Type B pancreatic cell (in vitro differentiated cells): ENCODE measurements at regions not wholly inside any gene's neighbourhood (a gene's known extent, or its start where the extent isn't known, plus 50 kb on each side); places are given as distances from the start of the nearest gene placed in this dataset.
A peak's percentile ranks its signal among the peaks of the same experiment; 100 is the strongest.

ENCODE experiments used
- DNase-seq: peaks from one replicate; pipeline ENCODE4 v3.0.0; 2021; ENCODE audit warnings: mixed read lengths; ENCODE audit not compliant: unreplicated experiment; ENCODE audit errors: extremely low spot score
- H3K27ac Mint-ChIP-seq: 2 replicates; pipeline ENCODE4 v1.8.0; 2021; ENCODE audit warnings: mild to moderate bottlenecking, mixed read lengths
- H3K27me3 Mint-ChIP-seq: 2 replicates; pipeline ENCODE4 v1.8.0; 2021; ENCODE audit warnings: mixed read lengths
- H3K36me3 Mint-ChIP-seq: 2 replicates; pipeline ENCODE4 v1.8.0; 2021; ENCODE audit warnings: mixed read lengths
- H3K4me1 Mint-ChIP-seq: one replicate; pipeline ENCODE4 v1.8.0; 2021; ENCODE audit warnings: mixed read lengths; ENCODE audit not compliant: unreplicated experiment
- H3K4me3 Mint-ChIP-seq: 2 replicates; pipeline ENCODE4 v1.8.0; 2021; ENCODE audit warnings: mild to moderate bottlenecking, mixed read lengths
- H3K9me3 Mint-ChIP-seq: 2 replicates; pipeline ENCODE4 v1.8.0; 2021; ENCODE audit warnings: mixed read lengths
- CTCF ChIP-seq: fragments of 200-600 bp; sonication (generic); conservative IDR thresholded peaks from 2 replicates; pipeline ENCODE4 v1.5.0; 2021; ENCODE audit warnings: antibody characterized with exemption, mild to moderate bottlenecking

- Mint-ChIP-seq H3K4me1 (peaks cover 15% of the 10 kb centered on the region), H3K36me3 (no peaks in the 10 kb centered on the region), H3K4me3 (no peak overlapping the region), H3K27me3 (peaks cover 31% of the 10 kb centered on the region), H3K9me3 (no peaks in the 10 kb centered on the region), H3K27ac (no peak overlapping the region)
- TF ChIP-seq CTCF, result no peak
- no peak for DNase-seq
These were observed 281.1 kb downstream of the ZNF516 start for GRCh38 chr18:76213991-76214390.

- Mint-ChIP-seq H3K36me3 (no peaks in the 10 kb centered on the region), H3K9me3 (no peaks in the 10 kb centered on the region), H3K27me3 (peaks cover 38% of the 10 kb centered on the region), H3K4me1 (peaks cover 17% of the 10 kb centered on the region), H3K4me3 (no peak overlapping the region), H3K27ac (no peak overlapping the region)
- TF ChIP-seq CTCF, result no peak
- DNase-seq, result no peak
These were observed 282.1 kb downstream of the ZNF516 start for GRCh38 chr18:76212960-76213359.

- DNase-seq, result no peak
- peaks cover 5% of the 10 kb centered on the region for H3K9me3 Mint-ChIP-seq
- H3K4me1 Mint-ChIP-seq, result peaks cover 21% of the 10 kb centered on the region
- H3K27me3 Mint-ChIP-seq, result peaks cover 56% of the 10 kb centered on the region
- no peak for TF ChIP-seq CTCF
- no peak overlapping the region for H3K4me3 Mint-ChIP-seq
- H3K36me3 Mint-ChIP-seq, result no peaks in the 10 kb centered on the region
- H3K27ac Mint-ChIP-seq, result no peak overlapping the region
These were observed 285.4 kb downstream of the ZNF516 start for GRCh38 chr18:76209597-76209996.

- peaks cover 21% of the 10 kb centered on the region for H3K4me1 Mint-ChIP-seq
- peaks cover 5% of the 10 kb centered on the region for H3K9me3 Mint-ChIP-seq
- DNase-seq, result no peak
- H3K4me3 Mint-ChIP-seq, result peak overlapping the region; percentile 65
- H3K27me3 Mint-ChIP-seq, result peaks cover 55% of the 10 kb centered on the region
- H3K27ac Mint-ChIP-seq, result no peak overlapping the region
- TF ChIP-seq CTCF, result no peak
- H3K36me3 Mint-ChIP-seq, result no peaks in the 10 kb centered on the region
These were observed 286.2 kb downstream of the ZNF516 start for GRCh38 chr18:76208678-76209306.

GRCh38 chr18:76205906-76206305 lies 289.1 kb downstream of the ZNF516 start:
- no peak overlapping the region for H3K27ac Mint-ChIP-seq
- H3K4me1 Mint-ChIP-seq, result peaks cover 13% of the 10 kb centered on the region
- H3K9me3 Mint-ChIP-seq, result peaks cover 5% of the 10 kb centered on the region
- no peak for DNase-seq
- H3K27me3 Mint-ChIP-seq, result peaks cover 40% of the 10 kb centered on the region
- H3K36me3 Mint-ChIP-seq, result no peaks in the 10 kb centered on the region
- H3K4me3 Mint-ChIP-seq, result no peak overlapping the region
- TF ChIP-seq CTCF, result no peak

GRCh38 chr18:76203552-76203951 lies 291.5 kb downstream of the ZNF516 start:
- Mint-ChIP-seq H3K4me1 (peaks cover 4% of the 10 kb centered on the region), H3K27ac (no peak overlapping the region), H3K9me3 (peaks cover 5% of the 10 kb centered on the region), H3K36me3 (no peaks in the 10 kb centered on the region), H3K4me3 (no peak overlapping the region), H3K27me3 (peaks cover 28% of the 10 kb centered on the region)
- DNase-seq, result no peak
- no peak for TF ChIP-seq CTCF
